ENCODE measurements at regions not wholly inside any gene's neighbourhood (a gene's known extent, or its start where the extent isn't known, plus 50 kb on each side); places are given as distances from the start of the nearest gene placed in this dataset.

- Histone ChIP-seq H3K9ac (ENCODE audit: low read depth, low read length) (no peak overlapping the region), H3K27me3 (ENCODE audit: insufficient read depth, low read length) (peaks cover 96% of the 10 kb centered on the region), H3K9me3 (ENCODE audit: insufficient read depth, low read depth, low read length) (peaks cover 6% of the 10 kb centered on the region; the same call in 1 of the 2 replicates), H3K27ac (ENCODE audit: low read depth, low read length) (no peak overlapping the region), H3K36me3 (ENCODE audit: insufficient read depth, low read length) (no peaks in the 10 kb centered on the region), H3K4me1 (ENCODE audit: insufficient read depth, low read length) (peaks cover 7% of the 10 kb centered on the region; the same call in 1 of the 2 replicates), H3K4me3 (ENCODE audit: low read length) (no peak overlapping the region)
- WGBS: 85% methylated on average over 4 of the region's 4 CpGs
These were observed 84.8 kb downstream of the NCR2 start for GRCh38 chr6:41420186-41420585.

GRCh38 chr6:41422161-41422560 is 86.8 kb downstream of the NCR2 start:
- 88% methylated on average over 5 of the region's 5 CpGs for WGBS
- peaks cover 96% of the 10 kb centered on the region for H3K27me3 ChIP-seq (ENCODE audit: insufficient read depth, low read length)
- H3K4me1 ChIP-seq (ENCODE audit: insufficient read depth, low read length): peaks cover 9% of the 10 kb centered on the region; the same call in 1 of the 2 replicates
- no peak overlapping the region for H3K4me3 ChIP-seq (ENCODE audit: low read length)
- no peak overlapping the region for H3K27ac ChIP-seq (ENCODE audit: low read depth, low read length)
- H3K36me3 ChIP-seq (ENCODE audit: insufficient read depth, low read length): no peaks in the 10 kb centered on the region
- H3K9me3 ChIP-seq (ENCODE audit: insufficient read depth, low read depth, low read length): peaks cover 6% of the 10 kb centered on the region; the same call in 1 of the 2 replicates
- no peak overlapping the region for H3K9ac ChIP-seq (ENCODE audit: low read depth, low read length)

- no peak overlapping the region for H3K4me3 ChIP-seq (ENCODE audit: low read length)
- no peak overlapping the region for H3K27ac ChIP-seq (ENCODE audit: low read depth, low read length)
- H3K4me1 ChIP-seq (ENCODE audit: insufficient read depth, low read length): peaks cover 10% of the 10 kb centered on the region; the same call in 1 of the 2 replicates
- no peaks in the 10 kb centered on the region for H3K36me3 ChIP-seq (ENCODE audit: insufficient read depth, low read length)
- H3K27me3 ChIP-seq (ENCODE audit: insufficient read depth, low read length): peaks cover 96% of the 10 kb centered on the region
- H3K9ac ChIP-seq (ENCODE audit: low read depth, low read length): no peak overlapping the region
- peaks cover 6% of the 10 kb centered on the region; the same call in 1 of the 2 replicates for H3K9me3 ChIP-seq (ENCODE audit: insufficient read depth, low read depth, low read length)
These were observed 87.6 kb downstream of the NCR2 start for GRCh38 chr6:41423002-41423401.

- WGBS: 11% methylated on average over 4 of the region's 4 CpGs
- H3K4me3 ChIP-seq (ENCODE audit: low read length): no peak overlapping the region
- H3K9ac ChIP-seq (ENCODE audit: low read depth, low read length): no peak overlapping the region
- H3K27ac ChIP-seq (ENCODE audit: low read depth, low read length): no peak overlapping the region
- H3K9me3 ChIP-seq (ENCODE audit: insufficient read depth, low read depth, low read length): 0 out of 2 replicates have a peak, but pooled peaks cover 2% of the 10 kb centered on the region
- H3K36me3 ChIP-seq (ENCODE audit: insufficient read depth, low read length): no peaks in the 10 kb centered on the region
- peaks cover 20% of the 10 kb centered on the region for H3K4me1 ChIP-seq (ENCODE audit: insufficient read depth, low read length)
- peaks cover 96% of the 10 kb centered on the region for H3K27me3 ChIP-seq (ENCODE audit: insufficient read depth, low read length)
These were observed 89.1 kb downstream of the NCR2 start for GRCh38 chr6:41424370-41425058.

GRCh38 chr6:41425511-41425910 is 90.1 kb downstream of the NCR2 start:
- Histone ChIP-seq H3K36me3 (ENCODE audit: insufficient read depth, low read length) (no peaks in the 10 kb centered on the region), H3K27me3 (ENCODE audit: insufficient read depth, low read length) (peaks cover 96% of the 10 kb centered on the region), H3K4me3 (ENCODE audit: low read length) (no peak overlapping the region), H3K9ac (ENCODE audit: low read depth, low read length) (no peak overlapping the region), H3K9me3 (ENCODE audit: insufficient read depth, low read depth, low read length) (no peaks in the 10 kb centered on the region), H3K27ac (ENCODE audit: low read depth, low read length) (no peak overlapping the region), H3K4me1 (ENCODE audit: insufficient read depth, low read length) (peaks cover 29% of the 10 kb centered on the region)
- WGBS: 96% methylated on average over 1 of the region's 1 CpG

GRCh38 chr6:41426438-41426851 is 91.0 kb downstream of the NCR2 start:
- no peaks in the 10 kb centered on the region for H3K9me3 ChIP-seq (ENCODE audit: insufficient read depth, low read depth, low read length)
- H3K4me1 ChIP-seq (ENCODE audit: insufficient read depth, low read length): peaks cover 35% of the 10 kb centered on the region
- WGBS: 2% methylated on average over 16 of the region's 16 CpGs
- H3K4me3 ChIP-seq (ENCODE audit: low read length): peak overlapping the region; percentile 53
- no peak overlapping the region for H3K27ac ChIP-seq (ENCODE audit: low read depth, low read length)
- H3K36me3 ChIP-seq (ENCODE audit: insufficient read depth, low read length): no peaks in the 10 kb centered on the region
- no peak overlapping the region for H3K9ac ChIP-seq (ENCODE audit: low read depth, low read length)
- H3K27me3 ChIP-seq (ENCODE audit: insufficient read depth, low read length): peaks cover 96% of the 10 kb centered on the region

GRCh38 chr6:41426888-41427641 is 91.7 kb downstream of the NCR2 start:
- Histone ChIP-seq H3K9me3 (ENCODE audit: insufficient read depth, low read depth, low read length) (no peaks in the 10 kb centered on the region), H3K9ac (ENCODE audit: low read depth, low read length) (no peak overlapping the region), H3K4me3 (ENCODE audit: low read length) (peak overlapping the region; percentile 53), H3K27ac (ENCODE audit: low read depth, low read length) (no peak overlapping the region), H3K36me3 (ENCODE audit: insufficient read depth, low read length) (no peaks in the 10 kb centered on the region), H3K27me3 (ENCODE audit: insufficient read depth, low read length) (peaks cover 94% of the 10 kb centered on the region), H3K4me1 (ENCODE audit: insufficient read depth, low read length) (peaks cover 35% of the 10 kb centered on the region)
- 1% methylated on average over 30 of the region's 30 CpGs for WGBS

GRCh38 chr6:41427642-41428335 is 92.4 kb downstream of the NCR2 start:
- H3K27me3 ChIP-seq (ENCODE audit: insufficient read depth, low read length): peaks cover 88% of the 10 kb centered on the region
- H3K4me3 ChIP-seq (ENCODE audit: low read length): peak overlapping the region; percentile 53
- no peak overlapping the region for H3K27ac ChIP-seq (ENCODE audit: low read depth, low read length)
- peaks cover 35% of the 10 kb centered on the region for H3K4me1 ChIP-seq (ENCODE audit: insufficient read depth, low read length)
- under 1% methylated on average over 71 of the region's 71 CpGs for WGBS
- H3K36me3 ChIP-seq (ENCODE audit: insufficient read depth, low read length): no peaks in the 10 kb centered on the region
- H3K9ac ChIP-seq (ENCODE audit: low read depth, low read length): no peak overlapping the region
- no peaks in the 10 kb centered on the region for H3K9me3 ChIP-seq (ENCODE audit: insufficient read depth, low read depth, low read length)

GRCh38 chr6:41428336-41428995 is 93.1 kb downstream of the NCR2 start:
- Histone ChIP-seq H3K9me3 (ENCODE audit: insufficient read depth, low read depth, low read length) (no peaks in the 10 kb centered on the region), H3K27ac (ENCODE audit: low read depth, low read length) (no peak overlapping the region), H3K4me3 (ENCODE audit: low read length) (peak overlapping the region; percentile 53), H3K27me3 (ENCODE audit: insufficient read depth, low read length) (peaks cover 81% of the 10 kb centered on the region), H3K4me1 (ENCODE audit: insufficient read depth, low read length) (peaks cover 35% of the 10 kb centered on the region), H3K9ac (ENCODE audit: low read depth, low read length) (no peak overlapping the region), H3K36me3 (ENCODE audit: insufficient read depth, low read length) (no peaks in the 10 kb centered on the region)
- 6% methylated on average over 28 of the region's 35 CpGs for WGBS

- no peaks in the 10 kb centered on the region for H3K36me3 ChIP-seq (ENCODE audit: insufficient read depth, low read length)
- H3K4me1 ChIP-seq (ENCODE audit: insufficient read depth, low read length): peaks cover 35% of the 10 kb centered on the region
- H3K9ac ChIP-seq (ENCODE audit: low read depth, low read length): no peak overlapping the region
- H3K9me3 ChIP-seq (ENCODE audit: insufficient read depth, low read depth, low read length): no peaks in the 10 kb centered on the region
- no peak overlapping the region for H3K4me3 ChIP-seq (ENCODE audit: low read length)
- H3K27me3 ChIP-seq (ENCODE audit: insufficient read depth, low read length): peaks cover 77% of the 10 kb centered on the region
- WGBS: 27% methylated on average over 5 of the region's 5 CpGs
- no peak overlapping the region for H3K27ac ChIP-seq (ENCODE audit: low read depth, low read length)
These were observed 93.6 kb downstream of the NCR2 start for GRCh38 chr6:41428996-41429421.
